Lower lobe of right lung (tissue), 2 donors: ENCODE measurements at regions not wholly inside any gene's neighbourhood (a gene's known extent, or its start where the extent isn't known, plus 50 kb on each side); places are given as distances from the start of the nearest gene placed in this dataset.

Source experiments
- ATAC-seq, 2 donors: fragments of 200-7000 bp; cut with Tn5 transposase; one replicate each; pipeline ENCODE4 v1.9.1; 2020 to 2022; ENCODE audit warnings: mild to moderate bottlenecking in 2 of 2, moderate library complexity in 2 of 2
- DNase-seq: peaks from one replicate; pipeline ENCODE4 v3.0.0-alpha.2; 2020
- H3K27ac ChIP-seq: fragments of 200-600 bp; one replicate; pipeline ENCODE4 v1.8.0; 2022
- H3K27me3 ChIP-seq: fragments of 200-600 bp; one replicate; pipeline ENCODE4 v1.8.0; 2022; ENCODE audit warnings: low read depth
- H3K36me3 ChIP-seq: fragments of 200-600 bp; one replicate; pipeline ENCODE4 v1.8.0; 2022; ENCODE audit warnings: mild to moderate bottlenecking
- H3K4me1 ChIP-seq: fragments of 200-600 bp; one replicate; pipeline ENCODE4 v1.8.0; 2022
- H3K4me3 ChIP-seq: fragments of 200-600 bp; one replicate; pipeline ENCODE4 v1.8.0; 2022; ENCODE audit warnings: mild to moderate bottlenecking
- H3K9me3 ChIP-seq: fragments of 200-600 bp; one replicate; pipeline ENCODE4 v1.8.0; 2022
- CTCF ChIP-seq: fragments of 200-600 bp; IDR thresholded peaks from one replicate; pipeline ENCODE4 v1.8.0; 2022; ENCODE audit warnings: antibody characterized with exemption, mild to moderate bottlenecking
- intact Hi-C: fragments of 100-400 bp; cut with DNase I; formaldehyde crosslinking; loops from one replicate; pipeline ENCODE4 v1.11.0; 2022
- donor health status: DM: no; HTN: yes; CAD: no; lungs with severe emphysema.

GRCh38 chr21:28727809-28728208, 264.9 kb downstream of the LTN1 start:
- ATAC-seq (no peak), DNase-seq (no peak)
- no peak for TF ChIP-seq CTCF
- H3K36me3 ChIP-seq: no peaks in the 10 kb centered on the region
- no peaks in the 10 kb centered on the region for H3K27me3 ChIP-seq
- intact Hi-C loops: no loop called here
- H3K27ac ChIP-seq: no peak overlapping the region
- no peaks in the 10 kb centered on the region for H3K4me1 ChIP-seq
- H3K4me3 ChIP-seq: no peak overlapping the region
- no peaks in the 10 kb centered on the region for H3K9me3 ChIP-seq

GRCh38 chr21:28725396-28725795, 267.3 kb downstream of the LTN1 start:
- H3K27ac ChIP-seq: no peak overlapping the region
- H3K9me3 ChIP-seq: no peaks in the 10 kb centered on the region
- DNase-seq (no peak), ATAC-seq (no peak)
- H3K27me3 ChIP-seq: no peaks in the 10 kb centered on the region
- no peaks in the 10 kb centered on the region for H3K4me1 ChIP-seq
- H3K4me3 ChIP-seq: no peak overlapping the region
- no peaks in the 10 kb centered on the region for H3K36me3 ChIP-seq
- intact Hi-C loops: no loop called here
- TF ChIP-seq CTCF: no peak

- Histone ChIP-seq H3K9me3 (no peaks in the 10 kb centered on the region), H3K27me3 (no peaks in the 10 kb centered on the region), H3K4me1 (no peaks in the 10 kb centered on the region), H3K4me3 (no peak overlapping the region), H3K36me3 (no peaks in the 10 kb centered on the region), H3K27ac (no peak overlapping the region)
- ATAC-seq: no peak
- DNase-seq: no peak
- intact Hi-C loops: no loop called here
- TF ChIP-seq CTCF: no peak
Observed at GRCh38 chr21:28723646-28724045, 269.0 kb downstream of the LTN1 start.

- Histone ChIP-seq H3K27ac (no peak overlapping the region), H3K9me3 (no peaks in the 10 kb centered on the region), H3K27me3 (no peaks in the 10 kb centered on the region), H3K4me3 (no peak overlapping the region), H3K36me3 (no peaks in the 10 kb centered on the region), H3K4me1 (no peaks in the 10 kb centered on the region)
- intact Hi-C loops: no loop called here
- TF ChIP-seq CTCF: no peak
- ATAC-seq (no peak), DNase-seq (no peak)
Observed at GRCh38 chr21:28719723-28720122, 273.0 kb downstream of the LTN1 start.

- no peaks in the 10 kb centered on the region for H3K27me3 ChIP-seq
- H3K9me3 ChIP-seq: no peaks in the 10 kb centered on the region
- ATAC-seq: no peak
- H3K4me1 ChIP-seq: no peaks in the 10 kb centered on the region
- no peak for TF ChIP-seq CTCF
- DNase-seq: no peak
- intact Hi-C loops: no loop called here
- no peaks in the 10 kb centered on the region for H3K36me3 ChIP-seq
- H3K27ac ChIP-seq: no peak overlapping the region
- H3K4me3 ChIP-seq: no peak overlapping the region
Observed at GRCh38 chr21:28714777-28715464, 277.8 kb downstream of the LTN1 start.
